Stomach (tissue), 8 donors: ENCODE measurements at regions not wholly inside any gene's neighbourhood (a gene's known extent, or its start where the extent isn't known, plus 50 kb on each side); places are given as distances from the start of the nearest gene placed in this dataset.

ENCODE experiments used
- DNase-seq, 2 donors: peaks; one replicate each; pipeline versions ENCODE4 v3.0.0 to v3.0.0-alpha.2; 2013 to 2019
- H3K27ac ChIP-seq, 5 donors: fragments of 200-600 bp in 4 of 5; sonication (generic) in 4 of 5; one replicate each; pipeline ENCODE4 v1.5.1; 2013 to 2019; ENCODE audit warnings: mild to moderate bottlenecking in 1 of 5, moderate library complexity in 1 of 5
- H3K27me3 ChIP-seq, 3 donors: fragments of 200-600 bp; sonication (generic); one replicate each; pipeline ENCODE4 v1.5.1; 2017 to 2019; ENCODE audit warnings: mixed run types in 1 of 3
- H3K36me3 ChIP-seq, 4 donors: fragments of 200-600 bp; sonication (generic); 1 replicate in 3 of 4; 2 replicates in 1 of 4; pipeline ENCODE4 v1.5.1; 2016 to 2019
- H3K4me1 ChIP-seq, 4 donors: fragments of 200-600 bp; sonication (generic); one replicate each; pipeline ENCODE4 v1.5.1; 2016 to 2019
- H3K4me3 ChIP-seq, 4 donors: fragments of 200-600 bp; sonication (generic) in 3 of 4; one replicate each; pipeline ENCODE4 v1.5.1; 2016 to 2019; ENCODE audit warnings: mild to moderate bottlenecking in 1 of 4
- H3K9me3 ChIP-seq, 4 donors: fragments of 200-600 bp; sonication (generic); one replicate each; pipeline ENCODE4 v1.5.1; 2016 to 2019
- EP300 ChIP-seq: sonication (generic); formaldehyde crosslinking; IDR thresholded peaks from one replicate; pipeline ENCODE4 v1.6.1; 2017; ENCODE audit warnings: antibody characterized with exemption
- POLR2A ChIP-seq, 4 donors: fragments of 450-650 bp; IDR thresholded peaks; one replicate each; pipeline ENCODE4 v1.6.1; 2016; ENCODE audit warnings: antibody characterized with exemption in 4 of 4, control low read depth in 2 of 4, mild to moderate bottlenecking in 1 of 4, moderate library complexity in 1 of 4
- POLR2AphosphoS5 ChIP-seq, 3 donors: sonication (generic); formaldehyde crosslinking; IDR thresholded peaks; one replicate each; pipeline ENCODE4 v1.6.1; 2016; ENCODE audit warnings: antibody characterized with exemption in 3 of 3
- WGBS, 5 donors: extraction: QIAGEN DNeasy Blood & Tissue Kit in 3 of 5; methylation state at CpG; one replicate each; pipeline versions ENCODE4 v1.1.5 to v1.1.7; 2013 to 2018; 5-methylcytosine and 5-hydroxymethylcytosine counted together
- intact Hi-C: fragments of 100-400 bp; cut with DNase I; formaldehyde crosslinking; loops from one replicate; pipeline ENCODE4 v1.15.1; 2023; ENCODE audit warnings: low total_unique reads
- TF ChIP-seq, protein P1 (sequence below), 7 experiments: fragments of 450-650 bp in 4 of 7; fragments of 200-600 bp in 3 of 7; sonication (generic) in 3 of 7; IDR thresholded peaks; one replicate each; pipeline ENCODE4 v1.5.1; 2016 to 2019; ENCODE audit warnings: antibody characterized with exemption in 7 of 7, control low read depth in 2 of 7, mild to moderate bottlenecking in 1 of 7
- donor health status: healthy with polysubstance abuse.
- donor health status: Bipolar disorder and iron deficiency.
- donor health status: healthy.

DNA sequence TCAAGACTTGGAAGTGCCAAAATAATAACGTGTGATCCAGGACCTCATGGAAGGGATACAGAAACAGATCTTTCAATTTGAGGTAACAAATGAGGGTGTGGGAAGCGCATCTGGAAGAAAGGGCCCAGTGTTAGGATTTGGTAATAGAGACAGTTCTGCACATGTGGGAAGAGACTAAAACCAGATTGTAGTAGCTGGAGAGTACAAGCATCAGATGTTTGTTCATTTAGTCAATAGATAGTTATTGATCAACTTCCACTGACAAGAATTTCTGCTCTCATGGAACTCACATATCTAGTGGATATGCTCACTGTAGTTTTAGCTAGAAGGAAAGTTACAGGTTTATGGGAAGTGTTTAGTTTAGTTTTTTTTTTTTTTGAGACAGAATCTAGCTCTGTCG is 153.6 kb downstream of the TLR5 start:
- Histone ChIP-seq H3K9me3 (no peaks in the 10 kb centered on the region), H3K36me3 (peaks cover 0 to 14% (median 10%) of the 10 kb centered on the region in 4 donors), H3K4me3 (no peak overlapping the region), H3K27me3 (no peaks in the 10 kb centered on the region), H3K4me1 (peaks cover 0 to 8% (median 0%) of the 10 kb centered on the region in 4 donors), H3K27ac (no peak overlapping the region)
- WGBS, 5 donors = 85 to 92% (median 91%) methylated on average over 3 of the region's 3 CpGs
- DNase-seq = no peak
- TF ChIP-seq EP300 (no peak), POLR2A (IDR thresholded peaks at IDR 0.05) (no peak), POLR2AphosphoS5 (IDR thresholded peaks at IDR 0.05) (no peak)
- TF ChIP-seq, protein P1, sequence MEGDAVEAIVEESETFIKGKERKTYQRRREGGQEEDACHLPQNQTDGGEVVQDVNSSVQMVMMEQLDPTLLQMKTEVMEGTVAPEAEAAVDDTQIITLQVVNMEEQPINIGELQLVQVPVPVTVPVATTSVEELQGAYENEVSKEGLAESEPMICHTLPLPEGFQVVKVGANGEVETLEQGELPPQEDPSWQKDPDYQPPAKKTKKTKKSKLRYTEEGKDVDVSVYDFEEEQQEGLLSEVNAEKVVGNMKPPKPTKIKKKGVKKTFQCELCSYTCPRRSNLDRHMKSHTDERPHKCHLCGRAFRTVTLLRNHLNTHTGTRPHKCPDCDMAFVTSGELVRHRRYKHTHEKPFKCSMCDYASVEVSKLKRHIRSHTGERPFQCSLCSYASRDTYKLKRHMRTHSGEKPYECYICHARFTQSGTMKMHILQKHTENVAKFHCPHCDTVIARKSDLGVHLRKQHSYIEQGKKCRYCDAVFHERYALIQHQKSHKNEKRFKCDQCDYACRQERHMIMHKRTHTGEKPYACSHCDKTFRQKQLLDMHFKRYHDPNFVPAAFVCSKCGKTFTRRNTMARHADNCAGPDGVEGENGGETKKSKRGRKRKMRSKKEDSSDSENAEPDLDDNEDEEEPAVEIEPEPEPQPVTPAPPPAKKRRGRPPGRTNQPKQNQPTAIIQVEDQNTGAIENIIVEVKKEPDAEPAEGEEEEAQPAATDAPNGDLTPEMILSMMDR (IDR thresholded peaks at IDR 0.05) = no peak
- intact Hi-C loops = no loop called here

DNA sequence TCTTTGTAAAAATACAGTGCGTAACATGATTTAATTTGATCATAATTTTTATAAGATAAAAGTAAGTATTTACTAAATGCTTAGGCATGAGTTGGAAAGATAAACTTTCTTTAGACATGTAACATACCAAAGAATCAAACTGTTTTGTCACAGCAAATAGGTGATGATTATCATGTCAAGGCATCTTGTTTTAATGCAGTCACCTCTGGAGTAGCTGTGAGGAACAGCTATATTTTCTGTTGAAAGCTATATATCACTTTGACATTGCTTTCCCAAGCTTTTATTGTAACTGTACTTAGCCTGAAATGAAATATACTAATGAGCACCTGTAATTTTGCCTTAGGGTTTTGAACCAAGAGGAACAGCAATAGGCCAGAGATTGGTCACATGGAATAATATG is 151.9 kb downstream of the TLR5 start:
- Histone ChIP-seq H3K9me3 (no peaks in the 10 kb centered on the region), H3K27me3 (no peaks in the 10 kb centered on the region), H3K4me1 (peaks cover 0 to 20% (median 2%) of the 10 kb centered on the region in 4 donors), H3K4me3 (no peak overlapping the region), H3K27ac (no peak overlapping the region), H3K36me3 (peaks cover 0 to 28% (median 21%) of the 10 kb centered on the region in 4 donors)
- WGBS, 5 donors = 93 to 100% (median 98%) methylated on average over 1 of the region's 1 CpG
- no peak for DNase-seq
- intact Hi-C loops = no loop called here
- TF ChIP-seq, protein P1 (IDR thresholded peaks at IDR 0.05) = no peak
- TF ChIP-seq EP300 (no peak), POLR2AphosphoS5 (IDR thresholded peaks at IDR 0.05) (no peak), POLR2A (IDR thresholded peaks at IDR 0.05) (no peak)

DNA sequence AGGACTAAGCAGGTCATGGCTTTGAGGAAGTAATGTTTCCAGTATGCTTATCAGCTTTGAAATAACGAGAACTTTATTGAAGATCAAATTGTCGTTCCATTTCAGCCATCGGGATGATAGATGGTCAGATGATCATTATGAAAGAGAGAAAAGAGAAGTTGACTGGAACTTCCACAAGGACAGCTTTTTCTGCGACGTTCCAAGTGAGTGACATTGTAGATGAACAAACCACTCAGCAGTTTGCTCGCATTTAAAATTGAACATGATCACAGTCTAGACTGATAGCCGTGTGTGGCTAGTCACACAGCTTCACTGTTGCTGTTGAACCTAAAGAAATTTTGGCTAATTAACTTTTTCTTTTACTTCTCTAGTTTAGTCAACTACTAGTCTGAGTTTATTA is 151.1 kb downstream of the TLR5 start:
- TF ChIP-seq EP300 = no peak
- TF ChIP-seq, protein P1 (IDR thresholded peaks at IDR 0.05) = no peak
- no peak for TF ChIP-seq POLR2A (IDR thresholded peaks at IDR 0.05)
- no peak for TF ChIP-seq POLR2AphosphoS5 (IDR thresholded peaks at IDR 0.05)
- no peaks in the 10 kb centered on the region for H3K9me3 ChIP-seq
- WGBS, 5 donors = 87 to 93% (median 91%) methylated on average over 7 of the region's 7 CpGs
- H3K4me1 ChIP-seq = peaks cover 0 to 20% (median 2%) of the 10 kb centered on the region in 4 donors
- H3K27me3 ChIP-seq = no peaks in the 10 kb centered on the region
- peaks cover 0 to 28% (median 21%) of the 10 kb centered on the region in 4 donors for H3K36me3 ChIP-seq
- no peak for DNase-seq
- intact Hi-C loops = no loop called here
- no peak overlapping the region for H3K27ac ChIP-seq
- no peak overlapping the region for H3K4me3 ChIP-seq

DNA sequence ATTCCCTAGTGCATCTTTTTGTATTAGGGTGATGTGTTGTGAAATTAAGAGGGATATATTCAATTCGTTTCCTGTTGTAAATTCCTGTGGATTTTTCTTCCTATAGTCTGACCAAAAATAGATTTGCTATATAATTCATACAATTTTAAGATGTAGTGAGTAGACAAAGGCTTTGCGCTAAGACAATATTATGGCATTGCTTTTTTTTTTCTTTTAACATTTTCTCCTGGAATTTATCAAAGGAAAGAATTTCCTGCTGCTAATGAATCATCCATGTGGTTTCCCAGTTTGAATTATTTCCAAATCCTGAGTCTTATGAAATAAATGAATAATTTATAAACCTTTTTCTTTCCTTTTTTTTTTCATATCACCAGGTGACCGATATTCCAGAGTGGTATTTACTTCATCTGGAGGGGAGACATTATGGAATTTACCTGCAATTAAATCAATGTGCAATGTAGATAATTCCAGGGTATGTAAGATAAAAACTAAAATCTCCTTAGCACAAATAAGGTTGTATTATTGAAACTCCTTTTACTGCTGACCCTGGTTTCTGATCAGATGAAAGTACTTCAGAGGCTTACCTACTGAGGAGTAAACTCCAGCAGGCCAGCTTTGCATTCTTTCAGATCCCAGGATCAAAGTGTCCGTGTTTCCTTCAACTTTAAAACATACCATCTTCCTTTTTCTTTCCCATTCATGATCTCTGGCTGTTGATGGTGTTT is 148.4 kb downstream of the TLR5 start:
- Histone ChIP-seq H3K4me1 (peaks cover 0 to 14% (median 2%) of the 10 kb centered on the region in 4 donors), H3K4me3 (no peak overlapping the region), H3K36me3 (peaks cover 0 to 28% (median 21%) of the 10 kb centered on the region in 4 donors), H3K27me3 (no peaks in the 10 kb centered on the region), H3K9me3 (no peaks in the 10 kb centered on the region), H3K27ac (no peak overlapping the region)
- TF ChIP-seq, protein P1 (IDR thresholded peaks at IDR 0.05) = no peak
- TF ChIP-seq POLR2A (IDR thresholded peaks at IDR 0.05) (no peak), POLR2AphosphoS5 (IDR thresholded peaks at IDR 0.05) (no peak), EP300 (no peak)
- intact Hi-C loops = no loop called here
- no peak for DNase-seq
- 76 to 93% (median 81%) methylated on average over 4 of the region's 4 CpGs for WGBS, 5 donors
